HCT116 (cell line): ENCODE measurements at regions not wholly inside any gene's neighbourhood (a gene's known extent, or its start where the extent isn't known, plus 50 kb on each side); places are given as distances from the start of the nearest gene placed in this dataset.

ENCODE experiments used
- ATAC-seq: fragments of 200-7000 bp; cut with Tn5 transposase; 2 replicates; pipeline ENCODE4 v1.9.1; 2020; ENCODE audit warnings: mild to moderate bottlenecking, moderate library complexity
- BruUV-seq: library from RNA; stranded (reverse); fragments of 400-500 nt; replicated peaks from 2 replicates; lab custom pipeline; 2021; lab: Mats Ljungman, UMichigan
- CTCF ChIA-PET: fragments of 300-600 bp; sonication (Branson Sonifier 250); formaldehyde crosslinking; loops from one replicate; lab custom pipeline; 2021; ENCODE audit warnings: antibody characterized with exemption; lab: Charles Lee
- POLR2A ChIA-PET: fragments of 300-600, 350-600 bp; sonication (Branson Sonifier 250); formaldehyde crosslinking; loops from one replicate; lab custom pipeline; 2021; ENCODE audit warnings: antibody characterized with exemption; lab: Charles Lee
- RAD21 ChIA-PET, 2 experiments: fragments of 300-600 bp; sonication (Branson Sonifier 250); formaldehyde crosslinking; loops; one replicate each; lab custom pipeline; 2023; ENCODE audit warnings: low total read pairs in 2 of 2; ENCODE audit not compliant: uncharacterized antibody in 2 of 2, unreplicated experiment in 2 of 2, low non-redundant PET in 1 of 2; lab: Charles Lee
- DNase-seq: peaks from one replicate; pipeline ENCODE4 v3.0.0-alpha.2; 2010; ENCODE audit warnings: low read depth, low spot score
- H2AFZ ChIP-seq: fragments of 200-600 bp; shearing (Covaris generic), sonication (generic); 2 replicates; pipeline ENCODE4 v1.6.1; 2017; ENCODE audit warnings: low read depth, mixed run types, mixed read lengths, antibody characterized with exemption, low read length; ENCODE audit not compliant: poor library complexity, severe bottlenecking
- H3K27ac ChIP-seq: 2 replicates; pipeline ENCODE4 v1.5.1; 2012; ENCODE audit warnings: low read depth, low read length
- H3K27me3 ChIP-seq: fragments of 200-600 bp; sonication (generic); 2 replicates; pipeline ENCODE4 v1.6.1; 2016; ENCODE audit warnings: mixed run types, low read length, mixed read lengths; ENCODE audit not compliant: insufficient read depth
- H3K36me3 ChIP-seq, 2 experiments: fragments of 200-500 bp in 1 of 2; fragments of 200-600 bp in 1 of 2; sonication (Bioruptor generic) in 1 of 2; sonication (generic) in 1 of 2; 2 replicates each; pipeline versions ENCODE4 v1.5.1 to v1.6.1; 2014 to 2016; ENCODE audit warnings: low read length in 2 of 2, inconsistent platforms in 1 of 2, mixed read lengths in 1 of 2, mixed run types in 1 of 2; ENCODE audit not compliant: insufficient read depth in 2 of 2, control insufficient read depth in 1 of 2
- H3K4me1 ChIP-seq, 2 experiments: fragments of 200-600 bp in 1 of 2; sonication (generic) in 1 of 2; 2 replicates each; pipeline versions ENCODE4 v1.5.1 to v1.6.1; 2012 to 2017; ENCODE audit warnings: low read length in 2 of 2, inconsistent platforms in 1 of 2, mild to moderate bottlenecking in 1 of 2, mixed read lengths in 1 of 2, mixed run types in 1 of 2, moderate library complexity in 1 of 2; ENCODE audit not compliant: insufficient read depth in 2 of 2, control insufficient read depth in 1 of 2
- H3K4me2 ChIP-seq: fragments of 200-600 bp; sonication (generic); 2 replicates; pipeline ENCODE4 v1.6.1; 2017; ENCODE audit warnings: mixed run types, low read length, mixed read lengths
- H3K4me3 ChIP-seq, 2 experiments: fragments of 200-600 bp in 1 of 2; sonication (generic) in 1 of 2; replicated peaks in 1 of 2; 2 replicates each; pipeline ENCODE4 v1.5.1; 2011 to 2016; ENCODE audit warnings: low read length in 2 of 2, control low read depth in 1 of 2, low read depth in 1 of 2, mild to moderate bottlenecking in 1 of 2, mixed read lengths in 1 of 2, mixed run types in 1 of 2
- H3K79me2 ChIP-seq: fragments of 200-600 bp; sonication (generic); 2 replicates; pipeline ENCODE4 v1.6.1; 2017; ENCODE audit warnings: mild to moderate bottlenecking, mixed run types, low read length, moderate library complexity, mixed read lengths; ENCODE audit not compliant: insufficient read depth
- H3K9ac ChIP-seq: fragments of 200-600 bp; sonication (generic); 2 replicates; pipeline ENCODE4 v1.6.1; 2016; ENCODE audit warnings: low read length, mixed read lengths
- H3K9me2 ChIP-seq: fragments of 200-600 bp; sonication (generic), shearing (Covaris generic); 2 replicates; pipeline ENCODE4 v1.6.1; 2017; ENCODE audit warnings: mixed run types, mild to moderate bottlenecking, moderate library complexity; ENCODE audit not compliant: insufficient read depth
- H3K9me3 ChIP-seq, 2 experiments: fragments of 200-500 bp in 1 of 2; fragments of 200-600 bp in 1 of 2; sonication (Bioruptor generic) in 1 of 2; sonication (generic) in 1 of 2; 2 replicates each; pipeline ENCODE4 v1.6.1; 2014 to 2017; ENCODE audit warnings: low read length in 2 of 2, mixed read lengths in 2 of 2, inconsistent platforms in 1 of 2, low read depth in 1 of 2, mild to moderate bottlenecking in 1 of 2, mixed run types in 1 of 2, moderate library complexity in 1 of 2; ENCODE audit not compliant: control insufficient read depth in 1 of 2, insufficient read depth in 1 of 2
- H4K20me1 ChIP-seq: fragments of 200-600 bp; sonication (generic), shearing (Covaris generic); 2 replicates; pipeline ENCODE4 v1.6.1; 2017; ENCODE audit warnings: mixed run types, mild to moderate bottlenecking, moderate library complexity; ENCODE audit not compliant: insufficient read depth
- CBX3 ChIP-seq: IDR thresholded peaks from 2 replicates; pipeline ENCODE4 v1.6.1; 2012; ENCODE audit warnings: low read depth
- EGR1 ChIP-seq: IDR thresholded peaks from 2 replicates; pipeline ENCODE4 v1.6.1; 2012; ENCODE audit warnings: low read depth
- ELF1 ChIP-seq: IDR thresholded peaks from 2 replicates; pipeline ENCODE4 v1.6.1; 2012; ENCODE audit warnings: low read depth, borderline replicate concordance
- EZH2 ChIP-seq: fragments of 200-600 bp; sonication (generic); IDR thresholded peaks from 2 replicates; pipeline ENCODE4 v1.6.1; 2017; ENCODE audit warnings: antibody characterized with exemption, mixed run types
- FOSL1 ChIP-seq: IDR thresholded peaks from 2 replicates; pipeline ENCODE4 v1.6.1; 2012; ENCODE audit warnings: low read depth
- POLR2A ChIP-seq: IDR thresholded peaks from 2 replicates; pipeline ENCODE4 v1.7.0; 2011; ENCODE audit warnings: borderline replicate concordance; ENCODE audit not compliant: insufficient read depth, insufficient read length; ENCODE audit errors: extremely low read depth
- POLR2AphosphoS5 ChIP-seq: IDR thresholded peaks from 2 replicates; pipeline ENCODE4 v1.6.1; 2011; ENCODE audit warnings: mild to moderate bottlenecking, low read depth, low read length, moderate library complexity
- SIN3A ChIP-seq: IDR thresholded peaks from 2 replicates; pipeline ENCODE4 v1.6.1; 2012; ENCODE audit warnings: low read depth
- SP1 ChIP-seq: IDR thresholded peaks from 2 replicates; pipeline ENCODE4 v1.6.1; 2012; ENCODE audit warnings: low read depth
- SRF ChIP-seq: IDR thresholded peaks from 2 replicates; pipeline ENCODE4 v1.6.1; 2012; ENCODE audit warnings: low read depth
- YY1 ChIP-seq: IDR thresholded peaks from 2 replicates; pipeline ENCODE4 v1.6.1; 2011; ENCODE audit warnings: low read length, low read depth, moderate library complexity, mild to moderate bottlenecking; ENCODE audit not compliant: insufficient replicate concordance; ENCODE audit errors: extremely low read depth
- intact Hi-C: fragments of 100-400 bp; cut with micrococcal nuclease; formaldehyde crosslinking; loops from 2 replicates; pipeline ENCODE4 v1.10.0; 2022
- TF ChIP-seq, protein P1 (sequence below): IDR thresholded peaks from 2 replicates; pipeline ENCODE4 v1.6.1; 2012; ENCODE audit warnings: low read depth

DNA sequence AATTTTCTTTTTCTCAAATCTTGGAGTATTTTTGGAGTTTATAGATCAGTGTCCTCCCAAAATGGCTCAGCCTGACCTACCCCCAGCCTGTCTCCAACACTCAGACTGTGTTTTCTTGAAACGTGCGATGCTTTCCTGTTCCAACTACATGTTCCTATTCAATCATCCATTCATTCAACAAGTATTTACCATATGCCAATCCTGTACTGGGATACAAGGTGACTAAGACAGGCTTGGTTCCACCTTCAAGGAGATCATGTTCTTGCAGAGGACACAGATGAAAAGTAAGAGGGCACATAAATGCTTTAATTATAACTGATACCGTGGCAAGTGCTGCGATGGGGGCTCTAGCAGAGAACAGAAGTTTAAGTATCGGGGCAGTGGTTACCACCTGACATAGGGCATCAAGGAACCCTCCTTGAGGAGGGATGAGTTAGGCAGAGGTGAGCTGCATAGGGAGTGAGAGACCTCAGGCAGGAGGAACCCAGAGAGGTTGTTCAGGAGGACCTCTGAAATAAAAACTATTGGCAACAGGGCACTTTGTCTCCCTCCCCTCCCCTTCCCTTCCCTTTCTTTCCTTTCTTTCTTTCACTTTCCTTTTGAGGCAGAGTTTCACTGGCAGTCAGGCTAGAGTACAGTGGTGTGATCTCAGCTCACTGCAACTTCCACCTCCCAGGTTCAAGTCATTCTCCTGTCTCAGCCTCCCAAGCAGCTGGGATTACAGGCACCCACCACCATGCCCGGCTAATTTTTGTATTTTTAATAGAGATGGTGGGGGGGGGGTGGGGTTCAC is 469.0 kb downstream of the EPHA4 start:
- ChIA-PET POLR2A (no interaction called here), RAD21 (no interaction called here), CTCF (no interaction called here)
- no peaks in the 10 kb centered on the region for H3K4me1 ChIP-seq
- ATAC-seq (no peak), DNase-seq (no peak)
- no TSS peak for BruUV-seq
- no peak overlapping the region for H3K4me3 ChIP-seq
- H3K27ac ChIP-seq: no peak overlapping the region
- H4K20me1 ChIP-seq: no peaks in the 10 kb centered on the region
- TF ChIP-seq, protein P1, sequence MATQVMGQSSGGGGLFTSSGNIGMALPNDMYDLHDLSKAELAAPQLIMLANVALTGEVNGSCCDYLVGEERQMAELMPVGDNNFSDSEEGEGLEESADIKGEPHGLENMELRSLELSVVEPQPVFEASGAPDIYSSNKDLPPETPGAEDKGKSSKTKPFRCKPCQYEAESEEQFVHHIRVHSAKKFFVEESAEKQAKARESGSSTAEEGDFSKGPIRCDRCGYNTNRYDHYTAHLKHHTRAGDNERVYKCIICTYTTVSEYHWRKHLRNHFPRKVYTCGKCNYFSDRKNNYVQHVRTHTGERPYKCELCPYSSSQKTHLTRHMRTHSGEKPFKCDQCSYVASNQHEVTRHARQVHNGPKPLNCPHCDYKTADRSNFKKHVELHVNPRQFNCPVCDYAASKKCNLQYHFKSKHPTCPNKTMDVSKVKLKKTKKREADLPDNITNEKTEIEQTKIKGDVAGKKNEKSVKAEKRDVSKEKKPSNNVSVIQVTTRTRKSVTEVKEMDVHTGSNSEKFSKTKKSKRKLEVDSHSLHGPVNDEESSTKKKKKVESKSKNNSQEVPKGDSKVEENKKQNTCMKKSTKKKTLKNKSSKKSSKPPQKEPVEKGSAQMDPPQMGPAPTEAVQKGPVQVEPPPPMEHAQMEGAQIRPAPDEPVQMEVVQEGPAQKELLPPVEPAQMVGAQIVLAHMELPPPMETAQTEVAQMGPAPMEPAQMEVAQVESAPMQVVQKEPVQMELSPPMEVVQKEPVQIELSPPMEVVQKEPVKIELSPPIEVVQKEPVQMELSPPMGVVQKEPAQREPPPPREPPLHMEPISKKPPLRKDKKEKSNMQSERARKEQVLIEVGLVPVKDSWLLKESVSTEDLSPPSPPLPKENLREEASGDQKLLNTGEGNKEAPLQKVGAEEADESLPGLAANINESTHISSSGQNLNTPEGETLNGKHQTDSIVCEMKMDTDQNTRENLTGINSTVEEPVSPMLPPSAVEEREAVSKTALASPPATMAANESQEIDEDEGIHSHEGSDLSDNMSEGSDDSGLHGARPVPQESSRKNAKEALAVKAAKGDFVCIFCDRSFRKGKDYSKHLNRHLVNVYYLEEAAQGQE: no peak
- TF ChIP-seq SP1: no peak
- TF ChIP-seq EGR1: no peak
- no peak for TF ChIP-seq FOSL1
- peaks cover 5% of the 10 kb centered on the region; the same call in 1 of the 2 replicates for H3K27me3 ChIP-seq
- H3K9me2 ChIP-seq: no peaks in the 10 kb centered on the region
- H3K4me2 ChIP-seq: no peak overlapping the region
- H2AFZ ChIP-seq: no peak overlapping the region
- H3K36me3 ChIP-seq: no peaks in the 10 kb centered on the region
- H3K79me2 ChIP-seq: no peaks in the 10 kb centered on the region
- intact Hi-C loops: no loop called here
- H3K9me3 ChIP-seq: no peaks in the 10 kb centered on the region
- no peak overlapping the region for H3K9ac ChIP-seq

DNA sequence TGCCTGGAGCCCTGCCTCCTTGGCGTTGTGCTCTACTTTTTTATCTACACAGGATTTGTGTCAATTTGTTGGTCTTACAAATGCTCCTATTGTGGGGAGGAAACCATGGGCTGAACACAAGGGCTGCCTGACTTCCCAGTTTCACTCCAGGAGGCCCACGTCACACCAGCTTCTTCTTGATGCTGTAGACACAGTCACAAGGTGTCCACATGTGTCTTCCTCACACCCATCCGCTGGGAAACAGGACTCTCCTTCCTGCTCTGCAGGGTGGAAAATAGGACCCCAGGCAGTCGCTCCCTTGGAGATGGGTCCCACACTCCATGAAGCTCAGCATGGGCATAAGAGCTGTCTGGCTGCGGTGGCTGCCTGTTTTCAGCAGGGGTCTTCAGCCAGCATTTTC is 468.2 kb downstream of the EPHA4 start:
- no peak overlapping the region for H3K4me3 ChIP-seq
- no peak for DNase-seq
- no peak overlapping the region for H3K9ac ChIP-seq
- TF ChIP-seq SRF: no peak
- TF ChIP-seq, protein P1: no peak
- no peak for TF ChIP-seq SP1
- TF ChIP-seq SIN3A: no peak
- TF ChIP-seq YY1: no peak
- TF ChIP-seq EZH2: no peak
- no peak for TF ChIP-seq POLR2A
- TF ChIP-seq FOSL1: no peak
- no peak for TF ChIP-seq ELF1
- no peak for TF ChIP-seq POLR2AphosphoS5
- TF ChIP-seq CBX3: no peak

More for the DNA sequence above, 468.2 kb downstream of the EPHA4 start:
- no peaks in the 10 kb centered on the region for H3K9me2 ChIP-seq
- ChIA-PET POLR2A (no interaction called here), CTCF (no interaction called here), RAD21 (no interaction called here)
- H4K20me1 ChIP-seq: no peaks in the 10 kb centered on the region
- no peak overlapping the region for H3K27ac ChIP-seq
- H3K4me2 ChIP-seq: no peak overlapping the region
- intact Hi-C loops: no loop called here
- BruUV-seq: no TSS peak
- H3K79me2 ChIP-seq: no peaks in the 10 kb centered on the region
- peaks cover 5% of the 10 kb centered on the region; the same call in 1 of the 2 replicates for H3K27me3 ChIP-seq
- H3K4me1 ChIP-seq: no peaks in the 10 kb centered on the region
- no peak overlapping the region for H2AFZ ChIP-seq
- ATAC-seq: no peak
- no peaks in the 10 kb centered on the region for H3K36me3 ChIP-seq
- H3K9me3 ChIP-seq: no peaks in the 10 kb centered on the region
